Embryonic facial prominence (tissue), 1 donor: ENCODE measurements at regions not wholly inside any gene's neighbourhood (a gene's known extent, or its start where the extent isn't known, plus 50 kb on each side); places are given as distances from the start of the nearest gene placed in this dataset.
A peak's percentile ranks its signal among the peaks of the same experiment; 100 is the strongest.
"Not testable (repeated sequence)": the region's sequence is repeated elsewhere in the genome, so short reads cannot be mapped to it uniquely, and the experiment has no call there.

Experiments
- DNase-seq: peaks from one replicate; pipeline ENCODE4 v3.0.0-alpha.2; 2016; ENCODE audit errors: extremely low spot score

DNA sequence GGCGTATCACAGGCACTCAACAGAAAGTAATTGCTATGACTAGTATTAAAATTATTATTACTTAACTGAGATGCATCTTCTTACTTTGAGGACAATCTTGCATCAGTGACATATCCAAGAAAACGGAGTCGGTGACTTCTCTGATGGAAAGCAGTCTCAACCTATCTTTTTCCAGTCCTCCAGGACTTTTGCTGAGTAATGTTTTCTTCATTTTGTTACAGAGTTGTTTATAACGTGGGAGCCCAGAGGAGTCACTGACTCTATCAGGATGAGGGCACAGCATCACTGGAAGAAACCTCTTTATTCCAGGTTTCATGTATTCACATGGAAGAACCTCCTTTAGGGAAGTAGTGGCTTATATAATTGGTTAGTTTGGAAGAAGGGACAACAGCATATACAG, 51.5 kb upstream of the MELK start:
- no peak for DNase-seq

DNA sequence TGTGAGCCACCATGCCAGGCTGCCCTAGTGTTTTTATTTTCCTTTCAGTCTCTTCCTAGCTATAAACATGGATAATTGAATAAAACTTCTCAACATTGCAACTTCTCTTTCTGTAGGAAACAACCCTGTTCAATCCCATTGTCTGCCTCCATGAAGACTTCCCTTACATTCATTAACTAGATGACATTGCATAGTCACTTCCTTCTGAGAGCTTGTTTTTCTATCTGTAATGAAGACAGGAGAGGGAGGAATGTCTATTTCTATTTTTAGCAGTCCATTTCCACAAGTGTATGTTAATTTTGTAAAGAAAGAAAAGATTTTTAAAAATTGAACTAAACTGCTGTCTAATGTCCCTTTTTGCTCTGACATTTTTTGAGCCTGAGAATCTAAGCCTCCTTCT, 55.6 kb upstream of the MELK start:
- no peak for DNase-seq

DNA sequence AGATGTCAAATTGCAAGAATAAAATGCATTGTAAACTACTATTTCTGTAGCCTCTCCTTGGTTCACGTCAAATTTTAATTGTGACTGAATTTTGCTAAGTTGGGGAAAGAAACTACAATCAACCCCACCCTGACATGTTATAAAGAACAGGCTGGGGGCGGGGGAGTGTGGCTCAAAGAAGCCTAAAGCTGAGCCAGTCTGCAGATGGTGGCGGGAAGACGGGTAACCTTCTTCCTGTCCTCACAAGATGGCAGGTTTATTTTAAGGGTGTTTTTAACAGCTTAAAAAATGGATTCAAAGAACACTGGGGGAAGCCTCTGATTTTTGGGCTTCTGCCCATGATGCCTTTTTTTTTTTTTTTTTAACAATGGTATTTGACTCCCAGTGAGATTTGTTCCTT, 68.5 kb upstream of the MELK start:
- no peak for DNase-seq

DNA sequence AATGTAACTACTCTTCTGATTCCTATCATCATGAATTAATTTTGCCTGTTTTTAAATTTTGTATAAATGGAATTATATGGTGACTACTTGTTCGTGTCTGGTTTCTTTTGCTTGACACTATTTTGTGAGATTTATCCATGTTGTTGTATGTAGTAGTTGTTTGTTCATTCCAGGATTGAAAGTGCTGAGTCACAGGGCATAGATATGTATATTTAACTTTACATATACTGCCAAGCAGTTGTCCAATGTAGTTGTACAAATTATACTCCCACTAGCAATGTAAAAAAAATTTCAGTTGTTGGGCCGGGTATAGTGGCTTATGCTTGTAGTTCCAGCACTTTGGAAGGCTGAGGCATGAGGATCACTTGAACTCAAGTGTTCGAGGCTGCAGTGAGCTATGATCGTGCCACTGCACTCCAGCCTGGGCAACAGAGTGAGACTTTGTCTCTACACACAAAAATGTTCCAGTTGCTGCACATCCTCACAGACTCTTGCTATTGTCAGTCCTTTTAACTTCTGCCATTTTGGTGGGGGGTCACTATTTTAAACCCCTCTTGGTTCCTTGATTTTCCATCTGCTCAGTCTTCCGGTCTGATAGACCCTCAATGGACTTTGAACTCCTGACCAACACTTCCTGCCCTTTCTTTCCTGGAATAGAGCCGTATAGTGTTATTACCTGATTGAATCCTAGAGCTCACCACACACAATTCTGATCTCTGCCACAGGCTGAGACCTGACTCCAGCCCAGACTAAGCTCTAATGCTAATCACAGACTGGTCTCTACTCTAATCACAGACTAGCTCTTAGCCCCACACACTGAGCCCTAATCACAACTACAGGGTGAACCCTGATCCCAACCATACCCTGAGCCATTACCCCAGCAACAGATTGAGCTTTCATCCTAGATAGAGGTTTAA, 69.3 kb upstream of the MELK start:
- DNase-seq, result no peak

DNA sequence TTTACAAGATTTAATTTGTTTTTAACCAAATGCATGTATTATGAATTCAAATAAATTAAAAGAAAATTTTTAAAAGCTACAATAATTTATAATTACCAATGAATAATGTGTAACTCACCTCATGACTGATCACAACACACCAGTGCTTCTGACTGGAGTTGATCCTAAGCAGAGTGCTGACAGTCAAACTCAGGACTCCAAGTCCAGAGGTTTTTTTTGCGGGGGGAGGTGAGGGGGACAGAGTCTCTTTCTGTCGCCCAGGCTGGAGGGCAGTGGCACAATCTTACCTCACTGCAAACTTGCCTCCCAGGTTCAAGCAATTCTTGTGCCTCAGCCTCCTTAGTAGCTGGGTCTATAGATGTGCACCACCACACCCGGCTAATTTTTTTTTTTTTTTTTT, 71.0 kb upstream of the MELK start:
- DNase-seq, result no peak

DNA sequence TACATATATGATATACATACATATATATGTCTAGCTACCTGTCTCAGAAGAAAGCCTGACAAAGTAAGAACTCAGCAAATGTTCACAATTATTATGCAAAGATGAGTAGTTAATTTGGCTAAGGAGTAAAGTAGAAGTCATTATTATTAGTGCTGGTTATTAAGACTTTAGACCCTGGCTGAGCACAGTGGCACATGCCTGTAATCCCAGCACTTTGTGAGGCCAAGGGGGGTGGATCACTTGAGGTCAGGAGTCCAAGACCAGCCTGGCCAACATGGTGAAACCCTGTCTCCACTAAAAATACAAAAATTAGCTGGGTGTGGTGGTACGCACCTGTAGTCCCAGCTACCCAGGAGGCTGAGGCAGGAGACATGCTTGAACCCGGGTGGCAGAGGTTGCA, 71.8 kb upstream of the MELK start:
- DNase-seq, result not testable (repeated sequence)

DNA sequence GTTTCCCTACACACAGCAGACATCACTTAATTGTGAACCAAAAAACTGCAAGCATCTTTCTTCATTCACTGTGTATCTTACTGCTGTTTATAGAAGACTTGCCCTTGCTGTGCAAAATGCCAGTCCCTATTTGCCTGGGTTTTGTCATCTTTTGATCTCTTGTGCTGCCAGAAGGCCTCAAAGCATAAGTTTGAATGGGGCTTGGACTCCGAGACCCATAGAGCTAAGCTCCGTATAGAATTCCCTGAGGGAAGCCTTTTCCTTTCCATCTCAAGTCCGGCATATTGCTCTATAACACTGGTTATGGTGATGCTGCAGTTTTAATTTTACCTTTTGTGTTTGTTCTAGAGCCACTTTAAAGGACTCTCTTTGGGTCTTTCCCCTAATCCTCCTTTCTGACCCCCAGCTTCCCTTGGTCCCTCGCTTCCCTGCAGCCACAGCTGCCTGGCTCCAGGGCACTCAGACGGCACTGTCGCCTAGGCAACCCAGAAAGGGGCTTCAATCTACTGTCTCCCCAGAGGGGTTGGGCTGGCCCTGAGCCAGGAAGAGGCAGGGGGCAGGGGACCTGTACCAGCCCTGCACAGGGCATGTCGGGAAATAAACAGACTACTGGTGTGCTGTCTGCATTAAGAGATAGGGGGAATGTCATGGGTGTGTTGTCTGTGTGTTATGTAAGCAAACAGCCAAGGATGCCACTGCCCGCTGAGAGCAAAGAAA, 73.4 kb upstream of the MELK start:
- no peak for DNase-seq

DNA sequence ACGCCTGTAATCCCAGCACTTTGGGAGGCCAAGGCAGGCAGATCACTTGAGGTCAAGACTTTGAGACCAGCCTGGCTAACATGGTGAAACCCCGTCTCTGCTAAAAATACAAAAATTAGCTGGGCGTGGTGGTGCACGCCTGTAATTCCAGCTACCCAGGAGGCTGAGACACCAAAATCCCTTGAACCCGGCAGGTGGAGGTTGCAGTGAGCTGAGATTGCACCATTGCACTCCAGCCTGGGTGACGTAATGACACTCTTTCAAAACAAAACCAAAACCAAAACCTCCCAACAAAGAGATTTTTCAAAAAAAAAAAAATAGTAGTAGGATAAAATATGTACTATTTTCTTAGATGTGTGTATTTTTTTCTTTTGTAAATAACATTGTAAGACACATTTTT, 79.1 kb upstream of the MELK start:
- not testable (repeated sequence) for DNase-seq

DNA sequence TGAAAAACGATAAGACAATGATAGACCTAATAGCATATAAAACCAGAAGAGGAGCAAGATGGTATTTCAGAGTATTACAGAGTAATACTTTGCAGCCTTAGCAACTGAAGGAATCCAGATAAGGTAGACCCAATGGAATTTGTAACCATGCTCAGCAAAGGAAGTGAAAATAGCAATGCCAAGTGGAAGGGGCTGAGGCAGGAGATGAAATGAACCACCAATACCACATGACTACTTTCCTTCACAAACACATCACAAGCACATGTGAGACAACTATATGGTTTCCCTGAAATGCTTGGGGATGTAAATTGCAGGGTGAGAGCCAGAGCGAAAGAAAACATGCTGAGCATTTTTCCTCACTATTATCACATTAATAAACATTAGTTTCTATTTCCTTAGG, 79.8 kb upstream of the MELK start:
- DNase-seq, result no peak

DNA sequence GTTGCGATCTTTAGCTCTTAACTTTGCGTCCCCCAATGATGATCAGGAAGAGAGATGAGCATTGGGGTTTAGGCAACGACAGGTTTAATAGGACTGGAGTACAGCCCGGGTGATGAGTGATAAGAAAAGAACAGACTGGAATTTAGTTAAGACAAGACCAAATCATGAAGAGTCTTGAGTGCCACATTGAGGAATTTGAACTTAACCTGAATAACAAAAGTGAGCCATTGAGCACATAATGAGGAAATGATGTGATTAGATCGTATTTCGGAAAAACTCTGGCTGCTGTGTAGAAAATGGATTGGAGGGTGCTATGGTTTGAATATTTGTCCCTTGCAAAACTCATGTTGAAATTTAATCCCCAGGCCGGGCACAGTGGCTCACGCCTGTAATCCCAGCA, 83.2 kb upstream of the MELK start:
- DNase-seq, result no peak

DNA sequence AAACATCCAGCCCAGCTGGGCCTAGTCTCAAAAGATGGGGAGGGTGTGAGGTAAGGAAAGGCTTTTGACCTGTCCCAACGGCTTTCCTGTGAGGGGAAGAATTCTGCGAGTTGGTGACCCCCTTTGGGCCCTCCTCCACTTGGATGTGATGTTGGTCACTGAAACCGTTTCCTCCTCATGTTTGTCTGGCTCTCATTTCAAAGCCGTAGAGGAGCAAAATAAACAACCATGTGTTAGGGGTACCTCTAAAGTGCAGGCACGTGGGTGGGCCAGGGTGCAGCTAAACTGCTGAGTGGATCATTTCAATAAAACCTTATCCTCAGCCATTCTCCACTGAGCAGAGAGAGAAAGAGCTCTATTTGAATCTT, 84.3 kb upstream of the MELK start:
- DNase-seq, result no peak

DNA sequence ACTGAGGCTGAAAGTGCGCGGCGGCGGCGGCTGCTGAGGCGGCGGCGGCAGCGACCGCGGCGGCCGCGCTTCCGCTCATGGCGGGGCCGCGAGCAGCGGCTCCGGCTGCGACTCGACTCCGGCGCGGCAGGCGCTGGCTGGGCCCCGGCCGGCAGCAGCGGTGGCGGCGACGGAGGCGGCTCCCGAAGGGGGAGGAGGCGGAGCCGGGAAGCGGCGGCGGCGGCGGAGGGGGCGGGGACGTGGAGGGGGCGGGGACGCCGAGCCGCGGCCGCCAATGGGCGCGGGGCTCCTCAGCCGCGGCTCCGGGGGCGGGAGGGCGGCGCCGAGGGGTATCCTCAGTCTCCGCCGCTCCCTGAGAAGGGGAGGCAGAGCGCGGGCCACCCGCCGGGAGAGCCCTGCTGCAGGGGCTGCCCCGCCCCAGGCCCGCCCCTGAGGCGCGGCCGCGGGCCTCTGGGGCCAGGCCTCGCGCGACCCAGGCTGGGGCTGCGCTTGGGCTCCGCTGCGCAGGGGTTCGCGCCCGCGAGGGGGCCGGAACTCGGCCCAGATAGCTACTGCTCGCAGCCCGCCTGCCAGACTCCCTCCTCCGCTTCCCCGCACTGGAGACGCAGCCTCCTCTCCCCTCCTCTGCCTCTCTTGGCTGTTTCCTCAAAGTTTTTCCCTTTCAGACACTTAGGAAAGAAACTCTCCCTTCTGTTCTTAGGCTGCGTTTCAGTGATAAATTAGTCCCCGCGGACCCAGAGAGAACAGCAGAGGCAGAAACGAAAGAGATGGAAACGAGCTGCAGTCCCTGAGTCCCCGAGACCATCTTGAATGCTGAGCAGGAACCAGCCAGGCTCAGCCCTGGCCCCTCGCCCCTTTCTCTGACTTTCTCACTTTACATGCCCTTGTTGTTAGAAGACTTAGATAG, 85.0 kb upstream of the MELK start:
- DNase-seq, result peak; percentile 78

DNA sequence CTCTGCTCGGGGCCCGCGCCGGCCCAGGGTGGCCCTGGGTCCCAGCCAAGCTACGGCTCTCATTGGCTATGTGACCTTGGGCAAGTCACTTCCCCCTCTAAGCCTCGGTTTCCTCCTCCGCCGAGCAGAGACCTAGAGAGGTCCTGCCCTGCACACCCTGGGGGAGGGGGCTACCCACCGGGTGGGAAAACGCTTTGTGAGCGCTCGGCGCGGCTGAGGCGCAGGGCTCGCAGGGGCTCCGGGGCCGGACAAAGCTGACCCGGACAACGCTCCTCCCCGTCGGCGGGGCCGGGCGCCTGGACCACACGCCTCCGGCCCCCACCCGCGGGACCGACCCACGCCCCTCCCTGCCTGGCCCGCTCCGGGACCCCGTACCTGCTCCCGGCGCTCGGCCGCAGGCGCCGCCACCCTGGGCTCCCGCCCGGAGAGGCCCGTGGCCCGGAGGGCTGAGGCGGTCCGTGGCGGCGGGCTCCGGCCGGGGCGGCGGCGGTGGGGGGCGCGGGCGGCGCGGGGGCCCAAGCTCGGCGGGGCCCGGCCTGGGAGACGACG, 85.7 kb upstream of the MELK start:
- no peak for DNase-seq

DNA sequence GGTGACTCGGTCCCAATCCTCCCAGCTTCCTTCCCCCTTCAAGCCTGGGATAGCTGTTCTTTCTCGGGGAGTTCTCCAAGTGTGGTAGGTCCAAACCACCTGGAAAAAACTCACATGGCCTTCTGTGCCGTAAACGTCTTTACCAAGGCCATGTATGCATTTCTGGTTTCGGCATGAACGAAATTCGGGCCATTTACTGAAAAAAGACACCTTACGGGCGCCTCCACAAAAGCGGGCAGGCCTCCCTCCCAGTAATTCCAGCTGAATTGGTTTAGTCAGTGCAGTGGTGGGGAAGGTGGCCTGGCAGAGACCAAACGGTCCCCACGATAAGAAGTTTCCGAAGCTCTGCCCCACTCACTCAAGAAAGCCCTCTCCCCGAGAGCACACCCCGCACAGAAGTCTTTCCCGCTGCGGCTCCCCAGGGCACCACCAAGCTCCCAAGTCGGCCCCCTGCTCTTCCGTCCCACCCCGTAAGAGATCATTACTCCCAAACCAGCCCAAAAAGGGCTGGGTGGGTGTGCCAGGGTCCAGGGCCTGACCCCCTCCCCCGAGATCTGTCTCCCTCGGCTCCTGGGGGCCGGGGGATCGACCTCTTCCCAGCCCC, 86.3 kb upstream of the MELK start:
- no peak for DNase-seq

DNA sequence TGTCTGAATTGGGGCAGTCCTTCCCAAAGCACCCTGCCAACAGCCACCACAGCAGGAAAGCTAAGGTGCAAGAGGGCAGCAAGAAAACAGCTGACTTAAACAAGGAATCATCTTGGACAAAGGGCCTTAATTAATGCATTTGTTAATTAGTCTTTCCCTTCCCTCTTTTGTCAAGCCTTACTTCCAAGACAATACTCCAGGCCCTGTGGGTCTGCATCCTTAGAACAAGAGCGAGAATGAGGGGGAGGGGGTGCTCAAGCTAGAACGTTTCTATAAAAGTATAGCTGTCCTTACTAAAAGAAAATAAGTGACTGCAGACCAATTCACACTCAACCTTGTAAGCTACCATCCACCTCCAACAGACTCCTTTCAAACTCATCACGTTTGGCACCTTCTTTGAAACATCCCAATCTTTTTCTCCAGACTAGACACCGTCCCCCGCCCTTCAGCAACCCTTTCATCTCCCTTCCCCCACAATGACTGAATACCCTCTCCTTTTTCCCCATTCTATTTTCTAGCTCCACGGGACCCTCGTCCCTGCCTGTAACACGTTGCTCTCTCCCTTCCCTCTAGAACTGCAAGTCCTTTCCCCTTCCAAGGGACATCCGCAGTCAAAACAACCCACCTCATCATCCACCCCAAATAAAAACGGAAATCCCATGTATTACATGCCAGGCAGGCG, 85.7 kb upstream of the RNF38 start:
- DNase-seq, result no peak

DNA sequence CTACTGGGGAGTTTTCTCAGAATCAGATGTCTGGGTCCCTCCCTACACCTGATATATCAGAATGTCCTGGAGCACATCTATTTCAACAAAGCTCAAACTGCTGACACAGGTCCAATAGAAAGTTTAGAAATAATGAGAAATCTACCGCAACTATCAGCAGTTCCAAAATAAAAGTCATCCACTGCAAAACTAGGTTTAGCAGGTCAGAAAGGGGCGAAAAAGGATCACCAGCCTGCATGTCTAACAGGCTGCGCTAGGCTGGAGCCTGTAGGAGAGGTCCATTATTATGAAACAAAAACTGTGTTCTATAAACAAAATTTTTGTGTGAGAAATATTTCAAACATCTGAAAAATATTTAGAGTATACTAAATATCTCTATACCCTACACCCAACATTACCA, 84.1 kb upstream of the RNF38 start:
- DNase-seq, result no peak

DNA sequence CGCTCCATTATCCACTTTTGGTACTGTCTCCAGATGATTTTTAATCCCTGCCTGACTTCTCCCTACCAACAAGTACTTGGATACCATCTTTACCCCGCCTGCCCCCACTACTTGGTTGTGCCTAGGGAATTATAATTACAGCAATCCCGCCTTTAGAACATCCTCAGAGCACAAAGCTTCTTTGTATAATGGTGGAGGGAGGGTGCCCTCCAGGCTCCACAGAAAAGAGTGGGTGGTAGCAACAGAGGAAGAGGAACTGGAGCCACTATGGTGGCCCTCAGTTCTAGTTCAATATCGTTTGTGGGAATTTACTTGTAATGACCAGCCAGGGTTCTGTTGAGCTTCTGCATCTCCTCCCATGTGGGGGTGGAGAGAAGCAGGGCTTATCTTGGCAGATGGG, 79.0 kb upstream of the RNF38 start:
- DNase-seq, result no peak

DNA sequence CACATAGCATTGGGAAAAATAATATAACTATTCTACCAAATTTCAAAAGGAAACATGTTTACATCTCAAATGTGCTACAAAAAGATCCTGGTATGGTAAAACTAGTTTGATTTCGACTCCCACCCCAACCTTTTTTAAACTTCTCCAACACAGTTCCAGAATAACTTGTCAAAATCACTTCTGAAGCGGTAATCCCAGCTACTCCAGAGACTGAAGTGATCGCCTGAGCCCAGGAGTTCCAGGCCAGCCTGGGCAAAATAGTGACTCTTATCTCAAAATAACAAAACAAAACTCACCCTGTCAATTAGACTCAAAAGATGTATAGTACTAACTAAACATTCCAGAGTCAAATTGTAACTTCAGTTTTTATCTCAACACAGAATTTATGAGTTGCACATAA, 71.3 kb upstream of the RNF38 start:
- no peak for DNase-seq

DNA sequence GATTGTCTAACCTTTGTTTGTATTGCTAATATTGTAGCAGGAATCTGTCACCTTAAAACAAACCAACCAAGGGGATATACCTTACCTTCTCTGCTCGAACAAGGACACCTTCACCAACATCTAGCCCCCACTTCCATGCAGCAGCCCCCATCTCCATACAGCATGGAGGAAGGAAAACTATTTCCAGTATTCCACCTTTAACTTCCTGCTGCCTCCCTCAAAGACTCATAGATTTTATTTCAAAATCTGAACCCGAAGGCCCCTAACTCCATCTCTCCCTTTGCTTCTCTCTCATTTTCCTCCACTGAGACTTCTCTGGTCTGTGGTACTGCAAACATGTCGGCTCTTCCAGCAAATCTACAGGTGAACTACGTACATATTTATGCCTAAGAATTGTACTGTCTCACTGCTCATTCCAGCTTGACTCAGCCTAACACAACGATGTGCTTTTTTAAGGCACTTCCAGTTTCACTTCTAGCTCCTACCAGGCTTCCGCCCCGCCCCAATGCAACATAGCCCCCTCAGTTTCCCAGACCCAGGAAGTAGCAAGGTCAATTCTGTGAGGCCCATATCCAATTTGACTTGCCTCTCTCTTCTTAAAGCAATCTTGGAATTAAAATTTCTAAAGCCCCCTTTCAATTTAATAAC, 70.7 kb upstream of the RNF38 start:
- no peak for DNase-seq

DNA sequence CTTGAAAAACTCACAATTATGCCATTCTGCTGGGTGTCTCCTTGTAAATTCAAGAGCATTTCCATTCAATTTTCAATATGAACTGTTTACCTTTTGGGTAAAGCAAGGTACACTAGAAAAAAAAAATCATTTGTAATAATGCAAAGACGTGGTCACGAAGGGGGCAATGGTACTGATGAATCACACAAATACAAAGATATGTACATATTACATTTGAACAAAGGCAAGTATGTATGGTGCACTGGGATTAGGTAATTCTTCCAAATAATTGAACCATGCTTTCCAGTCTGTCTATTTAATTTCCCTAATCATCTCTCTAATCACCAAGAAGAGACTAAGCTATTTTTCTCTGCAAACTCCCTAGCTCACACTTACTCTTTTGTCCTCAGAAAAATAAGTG, 63.4 kb upstream of the RNF38 start:
- no peak for DNase-seq

DNA sequence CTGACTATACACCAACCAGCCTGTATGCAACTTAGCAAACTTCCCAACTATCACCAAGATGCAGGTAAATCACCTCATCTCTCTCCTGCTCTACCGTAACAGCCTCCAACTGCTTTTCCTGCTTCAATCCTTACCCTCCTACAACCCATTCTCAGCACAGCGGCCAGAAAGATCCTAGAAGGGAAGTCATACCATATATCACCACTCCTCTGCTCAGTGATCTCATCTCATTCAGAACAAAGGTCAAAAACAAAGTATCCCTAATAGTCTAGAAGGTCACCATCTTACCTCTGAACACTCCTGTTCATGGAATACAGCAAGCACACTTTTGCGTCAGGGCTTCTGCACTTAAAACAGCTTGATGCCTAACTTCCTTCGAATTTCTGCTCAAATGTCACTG, 62.2 kb upstream of the RNF38 start:
- no peak for DNase-seq
